MM.1S (cell line): ENCODE measurements at regions not wholly inside any gene's neighbourhood (a gene's known extent, or its start where the extent isn't known, plus 50 kb on each side); places are given as distances from the start of the nearest gene placed in this dataset.

Experiments
- EZH2 ChIP-seq: fragments of 300-600 bp; sonication (generic); optimal IDR thresholded peaks from 2 replicates; pipeline ENCODE3; 2017; ENCODE audit warnings: low read depth, mild to moderate bottlenecking, antibody characterized with exemption, low read length, mixed read lengths
- TF ChIP-seq, protein P1 (sequence below): fragments of 300-600 bp; sonication (generic); IDR thresholded peaks from 2 replicates; pipeline ENCODE4 v1.5.1; 2016; ENCODE audit warnings: antibody characterized with exemption, low read length, mixed read lengths

DNA sequence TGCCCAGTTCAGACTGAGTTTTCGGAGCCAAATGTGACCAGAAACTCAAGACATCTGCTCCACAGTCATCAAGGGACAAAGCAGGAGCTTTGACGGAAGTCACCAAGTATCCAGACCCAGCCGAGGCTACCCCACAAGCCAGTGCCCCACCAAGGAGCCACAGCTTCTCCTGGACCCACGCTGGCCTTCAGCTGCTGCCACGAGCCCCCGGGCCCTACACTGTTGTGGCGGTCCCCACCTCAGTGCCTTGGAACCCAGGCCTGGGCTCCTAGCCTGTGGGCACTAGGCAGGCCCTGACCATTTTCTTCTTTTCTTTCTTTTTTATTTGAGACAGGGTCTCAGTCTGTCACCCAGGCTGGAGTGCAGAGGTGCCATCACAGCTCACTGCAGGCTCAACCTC is 82.1 kb upstream of the NKX1-1 start:
- TF ChIP-seq, protein P1, sequence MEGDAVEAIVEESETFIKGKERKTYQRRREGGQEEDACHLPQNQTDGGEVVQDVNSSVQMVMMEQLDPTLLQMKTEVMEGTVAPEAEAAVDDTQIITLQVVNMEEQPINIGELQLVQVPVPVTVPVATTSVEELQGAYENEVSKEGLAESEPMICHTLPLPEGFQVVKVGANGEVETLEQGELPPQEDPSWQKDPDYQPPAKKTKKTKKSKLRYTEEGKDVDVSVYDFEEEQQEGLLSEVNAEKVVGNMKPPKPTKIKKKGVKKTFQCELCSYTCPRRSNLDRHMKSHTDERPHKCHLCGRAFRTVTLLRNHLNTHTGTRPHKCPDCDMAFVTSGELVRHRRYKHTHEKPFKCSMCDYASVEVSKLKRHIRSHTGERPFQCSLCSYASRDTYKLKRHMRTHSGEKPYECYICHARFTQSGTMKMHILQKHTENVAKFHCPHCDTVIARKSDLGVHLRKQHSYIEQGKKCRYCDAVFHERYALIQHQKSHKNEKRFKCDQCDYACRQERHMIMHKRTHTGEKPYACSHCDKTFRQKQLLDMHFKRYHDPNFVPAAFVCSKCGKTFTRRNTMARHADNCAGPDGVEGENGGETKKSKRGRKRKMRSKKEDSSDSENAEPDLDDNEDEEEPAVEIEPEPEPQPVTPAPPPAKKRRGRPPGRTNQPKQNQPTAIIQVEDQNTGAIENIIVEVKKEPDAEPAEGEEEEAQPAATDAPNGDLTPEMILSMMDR = no peak
- TF ChIP-seq EZH2 = no peak
